VCaP (cell line): ENCODE measurements at regions not wholly inside any gene's neighbourhood (a gene's known extent, or its start where the extent isn't known, plus 50 kb on each side); places are given as distances from the start of the nearest gene placed in this dataset.

ENCODE experiments used
- H3K27ac ChIP-seq: fragments of 450-650 bp; 2 replicates; pipeline ENCODE4 v1.5.1; 2017
- CTCF ChIP-seq: fragments of 450-650 bp; conservative IDR thresholded peaks from 2 replicates; pipeline ENCODE4 v1.5.1; 2017; ENCODE audit warnings: mild to moderate bottlenecking, moderate library complexity

DNA sequence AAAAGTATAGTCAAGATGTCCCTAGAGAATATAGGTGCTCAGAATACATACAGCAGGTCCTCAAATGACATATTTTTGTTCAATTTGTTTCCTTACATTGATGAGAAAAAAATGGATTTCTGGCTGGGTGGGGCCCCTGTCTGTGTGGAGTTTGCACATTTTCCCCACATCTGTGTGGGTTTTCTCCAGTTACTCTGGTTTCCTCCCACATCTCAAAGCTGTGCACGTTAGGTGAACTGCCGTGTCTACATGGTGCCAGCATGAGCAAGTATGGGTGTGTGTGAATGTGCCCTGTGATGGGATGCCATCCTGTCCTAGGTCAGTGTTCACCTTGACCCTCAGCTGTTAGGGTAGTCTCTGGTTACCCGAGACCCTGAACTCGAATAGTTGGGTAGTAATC, 289.1 kb downstream of the GRIN2B start:
- no peak for TF ChIP-seq CTCF
- H3K27ac ChIP-seq, result no peak overlapping the region

GRCh38 chr12:13691598-13691997, 289.8 kb downstream of the GRIN2B start:
- no peak overlapping the region for H3K27ac ChIP-seq
- no peak for TF ChIP-seq CTCF

- TF ChIP-seq CTCF, result no peak
- no peak overlapping the region for H3K27ac ChIP-seq
Observed at GRCh38 chr12:13687633-13688032, 293.8 kb downstream of the GRIN2B start.

GRCh38 chr12:13686260-13686659, 295.1 kb downstream of the GRIN2B start:
- H3K27ac ChIP-seq, result no peak overlapping the region

GRCh38 chr12:13680916-13681315, 300.5 kb downstream of the GRIN2B start:
- no peak overlapping the region for H3K27ac ChIP-seq
- TF ChIP-seq CTCF, result no peak

More at GRCh38 chr12:13686260-13686659, 295.1 kb downstream of the GRIN2B start:
- TF ChIP-seq CTCF, result no peak

GRCh38 chr12:13676880-13677279, 304.5 kb downstream of the GRIN2B start:
- H3K27ac ChIP-seq, result no peak overlapping the region
- no peak for TF ChIP-seq CTCF

DNA sequence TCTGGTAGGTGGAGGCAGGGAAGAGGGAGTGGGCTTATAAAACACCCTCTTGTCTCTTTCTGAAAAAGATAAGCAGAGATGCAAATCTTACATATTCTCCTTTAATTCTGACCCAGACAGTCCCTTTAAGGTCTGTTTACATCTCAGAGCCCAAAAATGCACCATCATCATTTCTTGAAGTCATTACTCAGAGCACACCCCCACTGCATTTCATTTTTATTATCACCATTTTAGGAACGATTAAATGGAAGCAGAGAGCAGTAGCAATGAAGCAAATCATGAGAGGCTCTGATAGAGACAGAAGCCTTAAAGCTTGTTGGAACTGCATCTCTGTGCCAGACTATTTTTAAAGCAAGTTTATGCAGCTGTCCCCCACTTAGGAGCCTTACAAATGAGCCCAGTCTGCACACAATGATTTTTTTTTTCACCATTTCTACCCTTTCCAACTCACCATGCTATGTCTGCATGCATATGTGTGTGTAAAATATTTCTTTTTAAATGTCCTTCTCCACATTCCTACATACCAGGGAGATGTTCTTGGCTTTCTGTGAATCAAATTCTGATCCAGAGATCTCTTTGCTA, 311.0 kb downstream of the GRIN2B start:
- H3K27ac ChIP-seq, result no peak overlapping the region
- TF ChIP-seq CTCF, result no peak
